GM21825 (cell line): ENCODE measurements at regions not wholly inside any gene's neighbourhood (a gene's known extent, or its start where the extent isn't known, plus 50 kb on each side); places are given as distances from the start of the nearest gene placed in this dataset.
"Not testable (repeated sequence)": the region's sequence is repeated elsewhere in the genome, so short reads cannot be mapped to it uniquely, and the experiment has no call there.

ENCODE experiments used
- ATAC-seq: cut with Tn5 transposase; IDR thresholded peaks from one replicate; pipeline ENCODE4 v1.9.1; 2021; ENCODE audit warnings: mild to moderate bottlenecking, moderate library complexity; ENCODE audit not compliant: unreplicated experiment

GRCh38 chr13:64078025-64078424 is 2662.4 kb upstream of the PCDH20 start:
- no peak for ATAC-seq

GRCh38 chr13:64077132-64077835 is 2661.6 kb upstream of the PCDH20 start:
- not testable (repeated sequence) for ATAC-seq

- ATAC-seq: no peak
Measured at GRCh38 chr13:64075543-64076271, 2660.1 kb upstream of the PCDH20 start.

GRCh38 chr13:64074971-64075474 is 2659.4 kb upstream of the PCDH20 start:
- no peak for ATAC-seq

GRCh38 chr13:64073203-64073602 is 2657.6 kb upstream of the PCDH20 start:
- no peak for ATAC-seq

- no peak for ATAC-seq
Measured at GRCh38 chr13:64071352-64071751, 2655.7 kb upstream of the PCDH20 start.

GRCh38 chr13:64069892-64070291 is 2654.2 kb upstream of the PCDH20 start:
- no peak for ATAC-seq

GRCh38 chr13:64066711-64067110 is 2651.1 kb upstream of the PCDH20 start:
- no peak for ATAC-seq

GRCh38 chr13:64061649-64062048 is 2646.0 kb upstream of the PCDH20 start:
- ATAC-seq: no peak

- no peak for ATAC-seq
Measured at GRCh38 chr13:64057372-64058020, 2641.8 kb upstream of the PCDH20 start.

GRCh38 chr13:64054321-64054720 is 2638.7 kb upstream of the PCDH20 start:
- ATAC-seq: no peak

- no peak for ATAC-seq
Measured at GRCh38 chr13:64052521-64052920, 2636.9 kb upstream of the PCDH20 start.

- ATAC-seq: no peak
Measured at GRCh38 chr13:64051278-64051677, 2635.6 kb upstream of the PCDH20 start.

- ATAC-seq: no peak
Measured at GRCh38 chr13:64041296-64041695, 2625.6 kb upstream of the PCDH20 start.

GRCh38 chr13:64033921-64034320 is 2618.3 kb upstream of the PCDH20 start:
- ATAC-seq: no peak

GRCh38 chr13:64029343-64030093 is 2613.9 kb upstream of the PCDH20 start:
- ATAC-seq: no peak

GRCh38 chr13:64028551-64028950 is 2612.9 kb upstream of the PCDH20 start:
- ATAC-seq: no peak

GRCh38 chr13:64020126-64020525 is 2604.5 kb upstream of the PCDH20 start:
- no peak for ATAC-seq

- no peak for ATAC-seq
Measured at GRCh38 chr13:64007339-64007738, 2591.7 kb upstream of the PCDH20 start.

- no peak for ATAC-seq
Measured at GRCh38 chr13:64000321-64000720, 2584.7 kb upstream of the PCDH20 start.
